ENCODE measurements at regions not wholly inside any gene's neighbourhood (a gene's known extent, or its start where the extent isn't known, plus 50 kb on each side); places are given as distances from the start of the nearest gene placed in this dataset.

- TF ChIP-seq SUZ12 (IDR thresholded peaks at IDR 0.05; ENCODE audit: low read length) (no peak), GTF2F1 (IDR thresholded peaks at IDR 0.05; ENCODE audit: borderline replicate concordance, low read depth, low read length) (no peak), CTBP2 (IDR thresholded peaks at IDR 0.05; ENCODE audit: borderline replicate concordance, insufficient read depth, insufficient read length, low read length) (no peak), JUND (IDR thresholded peaks at IDR 0.05; ENCODE audit: low read length) (no peak), KDM1A (IDR thresholded peaks at IDR 0.05; ENCODE audit: borderline replicate concordance, low read length) (no peak), KDM5A (IDR thresholded peaks at IDR 0.05; ENCODE audit: low read length) (no peak), HDAC6 (IDR thresholded peaks at IDR 0.05; ENCODE audit: low read depth, low read length) (no peak), YY1 (IDR thresholded peaks at IDR 0.05; ENCODE audit: low read depth, low read length) (no peak), POLR2A (IDR thresholded peaks at IDR 0.05; ENCODE audit: control extremely low read depth in 1 of 2, low read depth in 2 of 2, low read length in 2 of 2) (no peak), BACH1 (IDR thresholded peaks at IDR 0.05; ENCODE audit: low read length) (no peak)
Observed at GRCh38 chr1:60413091-60413490, 339.5 kb upstream of the C1orf87 start (continued).
